Ureter (tissue), 1 donor: ENCODE measurements at regions not wholly inside any gene's neighbourhood (a gene's known extent, or its start where the extent isn't known, plus 50 kb on each side); places are given as distances from the start of the nearest gene placed in this dataset.
"Not testable (repeated sequence)": the region's sequence is repeated elsewhere in the genome, so short reads cannot be mapped to it uniquely, and the experiment has no call there.

Experiments
- DNase-seq: peaks from one replicate; pipeline ENCODE4 v3.0.0-alpha.2; 2020; ENCODE audit warnings: low spot score
- donor health status: DM: yes; HTN: yes; CAD: no.

DNA sequence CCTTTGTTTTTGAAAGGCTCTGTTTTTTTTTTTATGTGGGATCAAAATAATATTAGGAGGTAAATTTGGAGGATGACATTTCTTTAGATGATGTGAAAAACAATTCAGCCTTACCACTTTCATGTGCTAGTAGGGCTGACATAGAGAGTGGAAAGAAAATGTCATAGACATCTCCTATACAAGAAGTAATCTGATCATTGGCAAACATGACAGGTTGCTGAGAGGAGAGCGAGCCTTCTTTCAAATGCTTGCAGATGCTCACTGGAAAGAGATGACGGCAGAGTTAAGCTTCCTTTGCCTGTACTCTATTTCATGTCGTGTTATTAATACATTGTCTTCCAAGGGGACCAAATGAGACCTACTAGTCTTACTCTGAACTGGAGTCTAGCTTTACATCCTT is 160.1 kb upstream of the DAP start:
- no peak for DNase-seq

DNA sequence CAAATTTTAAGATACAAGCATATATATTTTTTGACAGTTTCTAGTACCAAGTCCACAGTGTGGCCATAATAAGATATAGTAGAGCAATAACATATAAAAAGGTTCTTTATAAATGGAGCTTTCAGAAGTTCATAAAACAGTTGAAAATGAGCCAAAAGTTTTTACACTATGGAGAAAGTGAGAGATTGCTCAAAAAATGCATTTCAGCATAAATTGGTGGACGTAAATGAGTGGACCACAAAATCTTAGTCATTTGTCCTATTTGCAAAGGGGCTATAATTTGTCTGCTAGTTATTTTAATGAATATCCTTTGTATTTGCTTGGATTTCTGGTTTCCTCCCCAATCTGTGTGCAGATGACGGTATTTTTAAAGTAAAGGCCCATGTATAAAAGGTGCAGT is 159.4 kb upstream of the DAP start:
- DNase-seq: no peak

DNA sequence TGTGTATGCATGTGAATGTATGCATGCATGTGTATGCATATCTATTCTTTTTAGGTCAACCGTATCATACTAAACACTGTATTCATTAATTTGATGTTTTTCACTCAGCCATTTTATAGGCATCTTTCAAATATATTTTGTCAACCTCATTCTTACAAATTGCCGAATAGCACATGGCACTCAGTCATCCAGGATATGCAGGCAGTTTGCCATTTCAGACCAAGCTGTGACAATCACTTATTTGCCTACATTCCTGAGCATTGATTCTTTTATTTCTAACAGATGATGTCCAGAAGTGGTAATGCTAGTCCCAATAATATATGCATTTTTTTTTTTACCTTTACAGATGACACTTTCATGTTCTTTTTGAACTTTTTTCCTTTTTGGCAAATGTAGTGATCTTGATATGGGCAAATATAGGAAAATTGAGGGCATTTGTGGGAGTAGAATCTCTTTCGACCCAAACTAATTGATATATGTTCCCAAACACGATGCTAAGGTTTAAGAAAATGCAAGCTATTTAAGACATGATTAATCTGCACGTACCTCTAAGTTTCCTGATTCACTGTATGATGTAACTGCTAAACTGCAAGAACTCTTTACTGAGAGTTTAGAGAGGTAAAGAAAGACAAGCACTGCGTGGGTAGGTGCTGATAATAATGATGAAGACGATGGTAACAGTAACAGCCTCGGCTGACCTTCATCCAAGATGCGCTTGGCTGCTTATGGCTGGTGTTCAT is 153.9 kb upstream of the DAP start:
- DNase-seq: no peak

DNA sequence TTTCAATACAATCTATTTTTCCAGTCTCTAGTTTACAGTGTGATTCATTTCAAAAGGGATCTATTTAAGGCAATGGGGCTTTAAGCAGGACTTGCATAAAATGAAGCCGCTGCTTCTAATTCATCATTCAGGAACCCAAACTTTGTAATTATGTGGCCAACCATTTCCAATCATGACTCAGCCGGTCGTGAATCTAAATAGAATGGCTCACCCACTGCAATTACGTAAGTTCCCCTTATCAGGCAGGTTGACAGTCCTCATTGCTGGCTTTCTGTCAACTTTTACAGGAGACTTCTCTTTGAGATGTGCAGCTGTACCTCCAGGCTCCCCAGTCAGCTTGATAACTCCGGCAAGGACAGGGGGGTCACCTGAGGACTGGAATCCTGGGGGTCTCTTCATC is 152.8 kb upstream of the DAP start:
- DNase-seq: no peak

DNA sequence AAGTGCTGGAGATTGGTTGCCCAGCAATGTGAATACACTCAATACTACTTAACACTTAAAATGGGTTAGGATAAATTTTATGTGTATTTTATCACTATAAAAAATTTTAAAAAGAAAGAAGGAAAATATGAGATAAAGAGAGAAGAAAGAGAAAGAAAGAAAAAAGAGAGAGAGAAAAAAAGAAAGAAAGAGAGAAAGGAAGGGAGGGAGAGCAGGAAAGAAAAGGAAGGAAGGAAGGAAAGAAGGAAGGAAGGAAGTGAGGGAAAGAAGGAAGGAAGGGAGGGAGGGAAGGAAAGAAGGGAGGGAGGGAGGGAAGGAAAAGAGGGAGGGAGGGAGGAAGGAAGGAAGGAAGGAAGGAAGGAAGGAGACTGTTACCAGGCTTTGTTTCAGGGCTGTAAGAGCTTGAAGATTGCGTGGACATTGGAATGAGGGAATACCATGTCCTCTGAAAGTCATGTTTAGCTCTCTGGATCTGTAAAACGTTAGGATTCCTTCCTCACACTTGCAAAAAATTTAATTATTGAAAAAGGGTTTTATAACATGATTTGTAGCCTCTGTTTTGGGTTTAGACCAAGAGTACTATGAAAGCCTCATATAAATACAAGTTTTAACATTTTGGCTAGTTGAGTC is 152.3 kb upstream of the DAP start:
- DNase-seq: no peak

DNA sequence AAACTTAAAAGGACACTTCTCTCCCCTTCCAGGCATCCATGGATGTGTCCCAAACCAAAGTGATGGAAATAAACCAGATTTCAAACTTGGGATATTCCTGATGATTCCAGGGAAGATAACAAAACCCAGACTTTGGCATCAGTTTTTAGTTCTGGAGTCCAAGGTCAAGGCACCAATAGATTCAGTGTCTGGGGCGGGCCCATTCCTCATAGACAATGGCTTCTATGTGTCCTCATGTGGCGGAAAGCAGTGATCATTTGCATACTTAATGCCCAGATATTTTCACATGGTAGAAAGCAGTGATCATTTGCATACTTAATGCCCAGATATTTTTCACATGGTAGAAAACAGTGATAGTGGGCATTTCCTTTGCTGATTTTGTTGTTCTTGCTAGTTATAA is 151.4 kb upstream of the DAP start:
- DNase-seq: no peak

DNA sequence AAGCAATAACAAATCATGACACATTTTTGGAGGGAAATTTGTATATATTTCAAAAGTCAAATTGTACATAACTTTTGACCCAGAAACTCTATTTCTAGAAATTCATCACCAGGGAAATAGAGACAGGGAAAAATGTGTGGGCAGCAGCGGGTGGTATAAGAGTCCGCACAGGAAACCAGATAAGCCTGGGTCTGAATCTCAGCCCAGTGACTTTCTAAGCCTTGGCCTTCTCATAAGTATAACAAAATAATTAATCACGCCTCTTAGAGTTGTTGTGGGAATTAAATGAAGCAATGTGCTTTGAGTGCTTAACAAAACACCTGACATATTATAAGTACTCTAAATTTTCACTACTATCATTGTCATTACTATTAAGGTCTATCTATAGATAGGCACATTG is 149.2 kb upstream of the DAP start:
- no peak for DNase-seq

DNA sequence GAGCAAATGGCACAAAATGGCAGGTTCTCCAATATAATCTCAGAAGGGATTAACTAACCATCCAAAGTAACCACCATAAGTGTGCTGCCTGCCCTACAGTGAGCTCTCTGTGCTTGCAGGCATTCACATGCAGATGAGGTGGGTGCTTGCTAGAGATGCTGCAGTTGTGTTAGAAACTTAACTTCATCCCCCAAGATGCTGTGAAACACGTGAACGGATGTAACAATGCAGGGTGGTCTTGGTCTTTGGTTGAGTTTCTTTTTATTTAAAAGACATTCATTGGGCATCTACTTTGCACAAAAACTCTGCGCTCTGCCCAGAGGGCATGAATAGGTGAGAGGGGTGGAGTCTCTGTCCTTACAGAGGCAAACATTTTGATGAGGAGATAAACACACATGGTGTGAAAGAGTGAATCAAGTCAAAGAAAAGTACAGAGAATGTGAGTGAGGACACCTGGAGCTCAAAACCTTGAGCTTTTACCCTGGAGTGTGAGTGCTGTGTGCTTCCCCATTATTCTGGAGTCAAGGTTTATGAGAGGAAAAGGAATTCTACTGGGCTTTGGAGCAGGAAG is 143.9 kb upstream of the DAP start:
- DNase-seq: no peak

DNA sequence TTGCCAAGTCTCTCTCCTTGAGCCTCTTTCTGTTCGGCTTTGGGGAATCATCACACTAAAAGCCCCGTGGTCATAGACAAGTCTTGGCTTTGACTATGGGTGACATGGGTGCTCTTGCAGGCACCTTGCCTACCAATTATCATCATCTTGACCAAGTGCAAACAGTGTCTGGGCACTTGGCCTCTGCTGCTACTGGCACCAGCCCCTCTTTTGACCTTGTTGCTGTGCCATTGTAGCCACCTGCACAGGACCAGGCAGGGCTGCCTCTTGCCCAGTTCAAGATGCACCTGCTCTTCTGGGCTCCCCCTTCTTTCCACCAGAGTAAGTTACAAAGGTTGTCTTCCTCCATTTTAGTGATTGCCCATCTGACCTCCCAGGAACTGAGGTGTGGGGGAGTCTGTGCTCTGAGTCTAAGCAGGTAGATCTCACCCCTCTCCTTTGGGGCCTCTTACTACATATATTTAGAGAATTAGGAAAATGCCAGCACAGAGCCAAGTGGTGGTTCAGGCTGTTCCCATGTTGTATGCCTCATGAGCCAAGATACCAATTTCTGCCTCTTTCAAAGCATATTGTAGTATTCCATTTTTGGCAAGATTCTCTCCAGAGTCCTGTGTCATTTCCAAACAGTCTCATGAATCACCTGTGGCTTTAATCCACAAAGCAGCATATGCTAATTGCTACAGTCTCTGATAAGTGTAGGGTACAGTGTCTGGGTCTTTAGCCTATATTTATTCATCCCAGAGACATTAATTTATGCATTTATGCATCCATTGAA is 142.9 kb upstream of the DAP start:
- DNase-seq: no peak

DNA sequence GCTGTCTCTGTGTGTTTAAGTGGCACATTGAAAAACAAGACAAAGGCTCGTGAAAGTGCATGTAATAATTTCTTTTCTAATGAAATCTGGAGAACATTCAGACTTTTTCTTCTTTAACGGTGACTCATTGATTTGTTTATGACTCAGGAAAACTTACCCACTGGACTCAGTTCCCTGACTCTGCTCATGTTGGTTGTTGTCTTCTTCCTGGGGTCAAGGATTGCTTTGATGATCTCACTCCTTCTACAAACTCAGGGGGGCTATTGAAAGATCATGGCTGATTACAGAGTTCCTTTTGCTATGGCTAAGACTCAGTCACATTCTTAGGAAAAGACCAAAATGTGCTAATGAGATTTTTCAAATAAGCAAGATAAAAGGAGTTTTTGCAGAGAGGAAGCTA is 141.1 kb upstream of the DAP start:
- DNase-seq: no peak

DNA sequence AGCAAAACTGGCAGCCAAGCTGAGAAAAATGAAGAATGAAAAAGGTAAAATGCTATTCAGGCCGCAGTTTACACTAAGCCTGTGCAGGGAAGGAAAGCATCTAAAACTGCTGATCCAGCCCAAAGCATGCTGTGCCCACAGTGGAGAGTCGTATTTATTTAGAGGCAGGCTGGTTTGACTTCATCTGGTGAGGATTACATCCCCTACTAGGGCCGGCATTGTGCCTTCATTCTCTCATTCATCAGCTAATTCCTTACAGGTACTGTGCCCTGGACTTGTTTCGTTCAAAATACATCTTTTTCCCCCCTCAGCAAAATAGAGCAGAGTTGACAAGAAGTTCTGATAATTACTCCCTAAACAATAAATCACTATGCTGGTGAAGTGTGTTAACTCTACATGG is 137.5 kb upstream of the DAP start:
- no peak for DNase-seq

DNA sequence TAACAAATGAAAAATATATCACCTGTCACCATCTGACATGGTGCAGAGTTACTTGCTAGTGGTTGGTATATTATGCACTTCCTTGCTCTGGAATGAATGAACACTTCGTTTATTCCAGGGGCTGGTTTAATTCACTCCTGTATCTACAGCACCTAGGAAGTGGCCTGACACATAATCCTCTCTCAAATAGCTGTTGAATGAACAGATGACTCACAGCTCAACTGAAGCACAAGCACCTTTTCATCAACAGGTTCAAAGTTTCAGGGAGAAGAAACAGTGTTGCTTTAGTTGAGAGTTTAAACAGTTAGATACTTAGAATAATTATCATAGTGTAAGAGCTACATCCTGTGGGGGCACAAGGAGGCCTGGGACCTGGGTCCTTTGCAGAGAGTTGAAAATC is 135.0 kb upstream of the DAP start:
- no peak for DNase-seq

DNA sequence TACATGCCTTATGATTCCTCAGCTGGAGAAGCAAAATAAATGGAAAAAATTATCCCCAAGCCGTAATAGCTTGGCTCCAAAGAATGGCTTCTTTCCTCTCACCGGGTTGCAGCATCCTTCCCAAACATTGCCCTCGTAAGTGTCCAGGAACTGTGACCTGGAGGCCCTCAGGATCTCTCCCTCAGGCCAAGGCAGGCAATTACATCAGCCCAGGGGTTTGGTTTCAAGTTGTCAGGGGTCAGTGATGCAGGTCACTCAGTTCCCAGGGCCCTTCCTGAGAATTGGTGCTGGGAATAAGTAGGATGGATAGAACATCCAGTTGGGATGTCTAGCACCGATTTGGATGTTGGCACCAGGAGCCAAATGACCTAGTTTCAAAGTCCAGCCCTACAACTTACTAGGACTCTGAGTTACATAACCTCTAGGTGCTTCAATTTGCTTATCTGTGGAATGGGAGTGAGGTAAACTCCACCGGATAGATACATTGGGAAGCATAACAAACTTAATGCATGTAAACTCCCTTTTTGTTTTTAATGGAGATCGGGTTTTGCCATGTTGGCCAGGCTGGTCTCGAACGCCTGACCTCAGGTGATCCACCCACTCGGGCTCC is 133.5 kb upstream of the DAP start:
- no peak for DNase-seq

DNA sequence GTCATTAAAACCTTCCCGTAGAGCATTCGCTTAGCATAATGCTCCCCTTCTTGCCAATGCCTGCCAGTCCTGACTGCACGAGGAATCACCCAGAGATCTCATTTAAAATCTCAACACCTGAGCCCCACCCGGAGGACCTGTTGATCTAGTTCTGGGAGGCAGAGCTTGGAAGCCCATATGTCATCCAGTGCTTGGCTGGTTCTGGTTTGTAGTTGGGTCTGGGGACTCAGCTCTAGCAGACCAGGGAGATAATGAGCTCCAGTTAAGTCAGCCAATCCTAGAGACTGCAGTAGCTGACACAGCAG is 131.8 kb upstream of the DAP start:
- no peak for DNase-seq

DNA sequence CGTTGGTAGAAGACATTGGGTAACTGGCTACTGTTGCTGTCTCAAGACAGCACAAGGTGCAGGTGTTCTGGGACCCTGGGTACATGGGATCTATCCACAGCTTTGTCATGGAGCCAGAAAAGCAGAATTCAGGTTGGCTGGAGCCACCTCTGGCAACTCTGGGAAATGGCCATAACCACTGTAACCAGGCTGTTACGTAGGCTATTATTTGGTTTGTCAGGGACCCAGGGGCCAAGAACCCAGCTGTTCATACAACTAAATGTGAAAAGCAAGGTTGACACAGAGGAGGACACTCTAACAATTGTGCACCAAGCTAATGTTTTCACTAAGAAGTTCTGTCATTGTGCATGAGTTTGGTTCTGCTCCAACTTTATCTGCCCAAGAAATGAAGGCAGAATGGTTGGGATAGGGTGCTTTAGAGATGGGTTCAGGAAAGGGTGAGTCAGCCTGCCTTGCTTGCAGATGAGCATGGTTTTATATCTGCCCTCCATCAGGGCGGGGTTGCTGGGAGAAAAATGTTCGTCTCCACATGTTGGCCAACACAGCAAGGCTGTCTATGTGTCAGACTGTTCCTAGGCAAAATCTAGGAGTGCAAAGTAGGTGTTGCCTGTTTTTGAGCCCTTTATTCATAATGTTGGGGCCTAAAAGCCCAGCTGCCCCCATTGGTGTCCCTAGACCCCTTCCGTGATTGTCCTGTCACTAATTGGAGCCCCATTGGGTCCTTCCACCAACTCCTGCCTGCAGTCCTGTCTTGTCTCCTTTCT is 131.3 kb upstream of the DAP start:
- DNase-seq: no peak

DNA sequence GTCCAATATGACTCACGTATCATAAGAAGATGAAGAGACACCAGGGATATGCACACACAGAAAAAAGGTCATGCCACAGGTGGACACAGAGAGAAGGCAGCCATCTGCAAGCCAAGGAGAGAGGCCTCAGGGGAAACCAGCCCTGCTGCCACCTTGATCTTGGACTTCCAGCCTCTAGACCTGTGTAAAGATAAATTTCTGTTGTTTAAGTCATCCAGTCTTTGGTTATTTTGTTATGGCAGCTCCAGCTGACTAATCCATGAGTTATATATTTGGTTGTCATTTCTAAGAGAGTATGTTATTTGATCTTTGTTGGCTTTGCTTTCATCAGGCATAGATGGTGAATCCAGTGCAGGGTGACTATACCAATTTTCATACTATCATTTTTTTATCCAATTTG is 130.2 kb upstream of the DAP start:
- DNase-seq: no peak

DNA sequence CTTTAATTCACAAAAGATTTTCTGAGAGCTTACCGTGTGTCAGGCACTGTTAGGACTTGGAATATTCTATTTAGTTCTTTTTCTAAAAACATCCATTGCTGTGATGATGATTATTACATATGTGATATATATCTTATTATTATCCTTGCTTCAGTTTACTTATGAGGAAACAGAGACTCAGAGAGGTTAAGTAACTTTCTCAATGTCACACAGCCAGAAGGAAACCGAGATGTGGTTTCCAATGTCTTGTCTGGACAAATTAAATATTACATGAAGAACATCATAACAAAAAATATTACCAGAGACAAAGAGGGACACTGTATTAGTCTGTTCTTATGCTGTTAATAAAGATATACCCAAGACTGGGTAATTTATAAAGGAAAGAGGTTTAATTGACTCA is 125.5 kb upstream of the DAP start:
- DNase-seq: no peak

DNA sequence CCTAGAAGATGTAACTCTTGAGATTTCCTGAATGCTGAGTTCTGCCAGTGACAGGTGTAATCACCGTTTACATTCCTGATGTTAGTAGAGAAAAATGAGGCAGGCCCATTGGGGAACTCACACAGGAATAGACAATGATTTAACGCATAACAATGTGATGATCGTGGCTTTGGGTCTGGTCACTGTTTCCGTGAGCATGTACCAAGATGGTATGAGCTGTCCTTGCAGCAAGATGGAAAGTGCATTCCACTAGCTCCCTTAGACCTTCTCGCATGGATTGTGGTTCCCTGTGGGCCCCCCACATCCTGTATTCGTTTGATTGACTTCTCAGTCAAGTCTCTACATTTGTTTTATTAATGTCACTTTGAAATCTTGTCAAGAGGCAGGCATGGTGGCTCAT is 124.0 kb upstream of the DAP start:
- no peak for DNase-seq

DNA sequence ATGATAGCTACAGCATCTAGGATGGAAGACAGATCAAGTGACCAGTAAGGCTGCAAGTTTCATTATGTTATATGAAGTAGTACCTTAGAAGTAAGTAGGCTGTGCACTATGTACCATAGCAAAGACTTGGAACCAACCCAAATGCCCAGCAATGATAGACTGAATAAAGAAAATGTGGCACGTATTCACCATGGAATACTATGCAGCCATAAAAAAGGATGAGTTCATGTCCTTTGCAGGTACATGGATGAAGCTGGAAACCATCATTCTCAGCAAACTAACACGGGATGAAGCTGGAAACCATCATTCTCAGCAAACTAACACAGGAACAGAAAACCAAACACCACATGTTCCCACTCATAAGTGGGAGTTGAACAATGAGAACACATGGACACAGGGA is 122.9 kb upstream of the DAP start:
- DNase-seq: not testable (repeated sequence)

DNA sequence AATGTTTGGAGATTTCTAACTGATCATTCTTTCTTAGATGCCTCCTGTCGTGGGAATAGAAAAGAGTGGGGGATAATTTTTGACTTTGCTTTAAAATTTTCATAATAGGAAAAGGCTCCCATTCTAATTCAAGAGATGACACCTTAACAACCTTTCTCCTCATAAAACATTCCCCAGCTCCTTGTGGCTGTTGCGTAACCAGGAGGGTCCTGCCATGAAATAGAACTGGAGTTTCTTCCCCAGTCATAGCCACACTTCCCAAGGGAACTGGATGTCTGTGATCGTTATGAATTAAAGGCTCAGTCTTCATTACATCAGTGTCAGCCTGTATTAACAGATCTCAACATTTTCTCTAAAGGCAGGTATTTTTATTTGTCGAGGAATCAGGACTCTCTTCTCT is 119.9 kb upstream of the DAP start:
- no peak for DNase-seq

DNA sequence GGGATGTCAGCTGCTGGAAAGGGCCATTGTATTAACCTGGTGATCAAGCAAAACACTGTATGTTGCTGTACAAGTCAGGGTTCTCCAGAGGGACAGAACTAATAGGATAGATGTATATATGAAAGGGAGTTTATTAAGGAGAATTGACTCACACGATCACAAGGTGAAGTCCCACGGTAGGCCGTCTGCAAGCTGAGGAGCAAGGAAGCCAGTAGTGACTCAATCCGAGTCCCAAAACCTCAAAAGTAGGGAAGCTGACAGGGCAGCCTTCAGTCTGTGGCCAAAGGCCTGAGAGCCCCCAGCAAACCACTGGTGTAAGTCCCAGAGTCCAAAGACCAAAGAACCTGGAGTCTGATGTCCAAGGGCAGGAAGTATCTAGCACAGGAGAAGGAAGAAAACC is 116.0 kb upstream of the DAP start:
- DNase-seq: not testable (repeated sequence)
